ENCODE measurements at regions not wholly inside any gene's neighbourhood (a gene's known extent, or its start where the extent isn't known, plus 50 kb on each side); places are given as distances from the start of the nearest gene placed in this dataset.
A peak's percentile ranks its signal among the peaks of the same experiment; 100 is the strongest.

DNA sequence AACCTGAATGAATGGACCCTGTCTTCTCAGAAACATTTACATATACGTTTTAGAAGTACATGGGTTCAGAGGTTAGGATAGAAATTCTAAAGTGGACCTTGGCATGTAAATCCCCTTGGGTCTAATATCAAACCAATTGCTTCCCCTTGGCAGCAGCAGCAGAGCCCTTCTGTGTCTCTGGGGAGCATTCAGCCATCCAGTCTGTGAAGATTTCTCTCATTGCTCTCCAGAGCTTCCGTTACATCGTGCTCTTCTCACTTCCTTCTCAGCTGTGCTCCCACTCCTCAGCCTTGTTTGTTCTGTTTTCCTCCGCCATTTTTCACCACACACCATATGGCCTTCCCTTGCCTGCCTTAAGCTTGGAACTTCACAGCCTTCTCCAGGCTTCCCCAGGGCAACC lies 61.5 kb upstream of the ATP1B1 start:
- FAIRE-seq (no peak), DNase-seq (no peak)
- Histone ChIP-seq H3K4me1 (ENCODE audit: control insufficient read depth in 2 of 3, insufficient read depth in 2 of 3, low read depth in 1 of 3, low read length in 3 of 3) (peaks cover 0 to 2% (median 0%) of the 10 kb centered on the region in 3 donors), H3K27ac (ENCODE audit: low read depth in 2 of 2, low read length in 2 of 2) (no peak overlapping the region), H3K9me3 (ENCODE audit: control insufficient read depth in 2 of 3, insufficient read depth in 1 of 3, low read length in 3 of 3) (no peaks in the 10 kb centered on the region), H3K4me3 (ENCODE audit: low read length in 3 of 3) (no peak overlapping the region), H3K36me3 (ENCODE audit: control insufficient read depth in 2 of 3, insufficient read depth in 3 of 3, low read length in 3 of 3) (no peaks in the 10 kb centered on the region), H3K9ac (ENCODE audit: low read length in 3 of 3) (no peak overlapping the region), H3K27me3 (ENCODE audit: control insufficient read depth, insufficient read depth, low read length) (no peaks in the 10 kb centered on the region)
- TF ChIP-seq, protein P1, sequence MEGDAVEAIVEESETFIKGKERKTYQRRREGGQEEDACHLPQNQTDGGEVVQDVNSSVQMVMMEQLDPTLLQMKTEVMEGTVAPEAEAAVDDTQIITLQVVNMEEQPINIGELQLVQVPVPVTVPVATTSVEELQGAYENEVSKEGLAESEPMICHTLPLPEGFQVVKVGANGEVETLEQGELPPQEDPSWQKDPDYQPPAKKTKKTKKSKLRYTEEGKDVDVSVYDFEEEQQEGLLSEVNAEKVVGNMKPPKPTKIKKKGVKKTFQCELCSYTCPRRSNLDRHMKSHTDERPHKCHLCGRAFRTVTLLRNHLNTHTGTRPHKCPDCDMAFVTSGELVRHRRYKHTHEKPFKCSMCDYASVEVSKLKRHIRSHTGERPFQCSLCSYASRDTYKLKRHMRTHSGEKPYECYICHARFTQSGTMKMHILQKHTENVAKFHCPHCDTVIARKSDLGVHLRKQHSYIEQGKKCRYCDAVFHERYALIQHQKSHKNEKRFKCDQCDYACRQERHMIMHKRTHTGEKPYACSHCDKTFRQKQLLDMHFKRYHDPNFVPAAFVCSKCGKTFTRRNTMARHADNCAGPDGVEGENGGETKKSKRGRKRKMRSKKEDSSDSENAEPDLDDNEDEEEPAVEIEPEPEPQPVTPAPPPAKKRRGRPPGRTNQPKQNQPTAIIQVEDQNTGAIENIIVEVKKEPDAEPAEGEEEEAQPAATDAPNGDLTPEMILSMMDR (IDR thresholded peaks at IDR 0.05; ENCODE audit: borderline replicate concordance, extremely low read depth, insufficient read depth) = no peak
- intact Hi-C loops (cut with DNase I) = no loop called here

DNA sequence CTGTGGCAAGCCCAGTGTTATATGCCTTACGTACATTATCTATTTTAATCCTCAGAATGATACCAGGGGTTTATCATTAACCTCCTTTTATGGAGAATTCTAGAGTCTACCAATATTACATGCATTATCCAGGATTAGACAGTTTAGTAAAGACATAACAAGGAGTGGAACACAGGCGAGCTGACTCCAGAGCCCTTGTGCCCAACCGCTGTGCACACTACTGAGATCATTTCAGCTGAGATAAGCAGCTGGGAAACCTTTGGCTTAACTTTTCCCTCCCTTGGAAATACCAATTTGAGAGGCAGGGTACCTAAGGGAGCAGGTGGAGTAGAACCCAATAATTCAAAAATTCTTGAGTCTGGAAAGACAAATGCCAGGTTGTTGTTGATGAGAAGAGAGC lies 59.8 kb upstream of the ATP1B1 start:
- H3K27ac ChIP-seq (ENCODE audit: low read depth in 2 of 2, low read length in 2 of 2) = peak overlapping the region in 1 of 2 donors; percentile 32

DNA sequence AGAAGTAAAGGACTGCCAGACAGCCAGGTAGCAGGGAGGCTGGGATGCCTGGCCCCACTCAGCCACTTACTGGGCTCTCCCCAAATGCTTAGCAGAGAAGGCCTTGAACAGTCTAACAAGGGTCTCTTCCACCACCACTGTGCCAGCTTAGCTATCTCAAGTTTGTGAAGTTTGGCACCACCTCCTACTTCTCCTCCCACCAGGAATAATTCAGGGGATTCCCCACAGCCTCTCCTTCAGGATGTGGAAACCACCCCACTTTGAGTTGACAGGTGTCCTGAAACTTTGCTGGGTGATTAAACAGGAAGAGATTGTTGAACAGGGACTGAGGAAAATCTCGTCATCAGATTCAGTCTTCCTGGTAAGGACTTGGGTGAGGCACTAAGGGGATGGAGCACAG lies 59.4 kb upstream of the ATP1B1 start:
- no peaks in the 10 kb centered on the region for H3K9me3 ChIP-seq (ENCODE audit: control insufficient read depth in 2 of 3, insufficient read depth in 1 of 3, low read length in 3 of 3)
- H3K27me3 ChIP-seq (ENCODE audit: control insufficient read depth, insufficient read depth, low read length) = no peaks in the 10 kb centered on the region
- peaks cover 0 to 2% (median 0%) of the 10 kb centered on the region in 3 donors for H3K4me1 ChIP-seq (ENCODE audit: control insufficient read depth in 2 of 3, insufficient read depth in 2 of 3, low read depth in 1 of 3, low read length in 3 of 3)
- no peak for DNase-seq
- intact Hi-C loops (cut with DNase I) = no loop called here
- no peak overlapping the region for H3K4me3 ChIP-seq (ENCODE audit: low read length in 3 of 3)
- H3K9ac ChIP-seq (ENCODE audit: low read length in 3 of 3) = no peak overlapping the region
- TF ChIP-seq, protein P1 (IDR thresholded peaks at IDR 0.05; ENCODE audit: borderline replicate concordance, extremely low read depth, insufficient read depth) = no peak
- no peak for FAIRE-seq
- H3K36me3 ChIP-seq (ENCODE audit: control insufficient read depth in 2 of 3, insufficient read depth in 3 of 3, low read length in 3 of 3) = no peaks in the 10 kb centered on the region
- H3K27ac ChIP-seq (ENCODE audit: low read depth in 2 of 2, low read length in 2 of 2) = peak overlapping the region in 1 of 2 donors; percentile 32

More for the DNA sequence above, 59.8 kb upstream of the ATP1B1 start:
- H3K9me3 ChIP-seq (ENCODE audit: control insufficient read depth in 2 of 3, insufficient read depth in 1 of 3, low read length in 3 of 3) = no peaks in the 10 kb centered on the region
- H3K4me1 ChIP-seq (ENCODE audit: control insufficient read depth in 2 of 3, insufficient read depth in 2 of 3, low read depth in 1 of 3, low read length in 3 of 3) = peaks cover 0 to 2% (median 0%) of the 10 kb centered on the region in 3 donors
- no peak overlapping the region for H3K9ac ChIP-seq (ENCODE audit: low read length in 3 of 3)
- FAIRE-seq (no peak), DNase-seq (no peak)
- TF ChIP-seq, protein P1 (IDR thresholded peaks at IDR 0.05; ENCODE audit: borderline replicate concordance, extremely low read depth, insufficient read depth) = no peak
- H3K4me3 ChIP-seq (ENCODE audit: low read length in 3 of 3) = no peak overlapping the region
- H3K36me3 ChIP-seq (ENCODE audit: control insufficient read depth in 2 of 3, insufficient read depth in 3 of 3, low read length in 3 of 3) = no peaks in the 10 kb centered on the region
- intact Hi-C loops (cut with DNase I) = no loop called here
- no peaks in the 10 kb centered on the region for H3K27me3 ChIP-seq (ENCODE audit: control insufficient read depth, insufficient read depth, low read length)

DNA sequence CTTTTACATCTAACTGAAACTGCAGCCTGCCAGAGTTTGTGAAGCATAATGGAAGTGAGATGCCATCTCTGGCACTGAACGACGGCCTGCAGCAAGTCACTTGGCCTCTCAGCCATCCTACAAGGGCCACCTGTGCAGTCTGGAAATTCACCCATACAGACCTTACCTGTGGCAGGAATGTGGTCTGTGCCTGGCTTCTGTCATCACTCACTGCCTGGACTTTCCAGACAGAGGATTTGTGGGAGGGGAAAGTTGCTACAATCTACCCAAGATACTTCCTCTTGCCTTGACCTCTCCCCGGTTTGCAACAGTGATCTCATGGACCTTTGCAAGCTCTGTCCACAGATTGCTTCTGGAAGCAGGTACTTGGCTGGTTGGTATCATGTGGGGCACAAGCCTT lies 58.4 kb upstream of the ATP1B1 start:
- intact Hi-C loops (cut with DNase I) = no loop called here
- Histone ChIP-seq H3K27me3 (ENCODE audit: control insufficient read depth, insufficient read depth, low read length) (no peaks in the 10 kb centered on the region), H3K36me3 (ENCODE audit: control insufficient read depth in 2 of 3, insufficient read depth in 3 of 3, low read length in 3 of 3) (no peaks in the 10 kb centered on the region), H3K9ac (ENCODE audit: low read length in 3 of 3) (no peak overlapping the region), H3K27ac (ENCODE audit: low read depth in 2 of 2, low read length in 2 of 2) (no peak overlapping the region), H3K4me3 (ENCODE audit: low read length in 3 of 3) (no peak overlapping the region), H3K9me3 (ENCODE audit: control insufficient read depth in 2 of 3, insufficient read depth in 1 of 3, low read length in 3 of 3) (no peaks in the 10 kb centered on the region), H3K4me1 (ENCODE audit: control insufficient read depth in 2 of 3, insufficient read depth in 2 of 3, low read depth in 1 of 3, low read length in 3 of 3) (peaks cover 0 to 4% (median 0%) of the 10 kb centered on the region in 3 donors)
- no peak for DNase-seq
- TF ChIP-seq, protein P1 (IDR thresholded peaks at IDR 0.05; ENCODE audit: borderline replicate concordance, extremely low read depth, insufficient read depth) = no peak
- FAIRE-seq = no peak

All from kidney (tissue), 13 donors.